Natural killer cell (primary cell): ENCODE measurements at regions not wholly inside any gene's neighbourhood (a gene's known extent, or its start where the extent isn't known, plus 50 kb on each side); places are given as distances from the start of the nearest gene placed in this dataset.

ENCODE experiments used
- ATAC-seq, 3 donors: fragments of 150-1000 bp in 2 of 3; fragments of 200-7000 bp in 1 of 3; cut with Tn5 transposase; 1 replicate in 1 of 3; 2 replicates in 2 of 3; pipeline ENCODE4 v1.10.0; 2021; ENCODE audit warnings: mild to moderate bottlenecking in 2 of 3, moderate library complexity in 2 of 3
- DNase-seq, 2 donors: peaks; one replicate each; pipeline versions ENCODE4 v3.0.0 to v3.0.0-alpha.2; 2013 to 2021; ENCODE audit warnings: mixed read lengths in 1 of 2
- H3K27ac ChIP-seq: one replicate; pipeline ENCODE4 v1.5.1; 2013; ENCODE audit warnings: mild to moderate bottlenecking, low read length
- H3K27me3 ChIP-seq: one replicate; pipeline ENCODE4 v1.6.1; 2013; ENCODE audit warnings: low read length; ENCODE audit not compliant: control insufficient read depth, insufficient read depth
- H3K36me3 ChIP-seq: one replicate; pipeline ENCODE4 v1.6.1; 2013; ENCODE audit warnings: low read length; ENCODE audit not compliant: control insufficient read depth, insufficient read depth
- H3K4me1 ChIP-seq: one replicate; pipeline ENCODE4 v1.6.1; 2013; ENCODE audit warnings: low read length; ENCODE audit not compliant: control insufficient read depth, insufficient read depth
- H3K4me3 ChIP-seq: one replicate; pipeline ENCODE4 v1.5.1; 2013; ENCODE audit warnings: low read length
- H3K9me3 ChIP-seq: one replicate; pipeline ENCODE4 v1.6.1; 2013; ENCODE audit warnings: low read length; ENCODE audit not compliant: control insufficient read depth, insufficient read depth
- H3K27ac Mint-ChIP-seq, 2 donors: one replicate each; pipeline ENCODE4 v1.8.0; 2022; ENCODE audit warnings: mild to moderate bottlenecking in 2 of 2, mixed read lengths in 2 of 2, moderate library complexity in 1 of 2
- H3K27me3 Mint-ChIP-seq, 2 donors: one replicate each; pipeline ENCODE4 v1.8.0; 2022; ENCODE audit warnings: low read depth in 2 of 2, mixed read lengths in 2 of 2
- H3K36me3 Mint-ChIP-seq: one replicate; pipeline ENCODE4 v1.8.0; 2022; ENCODE audit warnings: mixed read lengths
- H3K4me1 Mint-ChIP-seq, 2 donors: one replicate each; pipeline ENCODE4 v1.8.0; 2022; ENCODE audit warnings: mixed read lengths in 2 of 2
- H3K4me3 Mint-ChIP-seq: one replicate; pipeline ENCODE4 v1.8.0; 2022; ENCODE audit warnings: mild to moderate bottlenecking, moderate library complexity, mixed read lengths
- H3K9me3 Mint-ChIP-seq, 2 donors: one replicate each; pipeline ENCODE4 v1.8.0; 2022; ENCODE audit warnings: mixed read lengths in 2 of 2
- WGBS: methylation state at CpG from one replicate; pipeline ENCODE4 v1.1.7; 2013; ENCODE audit warnings: missing lambda C conversion rate; ENCODE audit not compliant: insufficient coverage; 5-methylcytosine and 5-hydroxymethylcytosine counted together
- intact Hi-C: fragments of 100-400 bp; cut with micrococcal nuclease; formaldehyde crosslinking; loops from one replicate; pipeline ENCODE4 v1.14.2; 2022
- TF ChIP-seq, protein P1 (sequence below): fragments of 200-600 bp; IDR thresholded peaks from one replicate; pipeline ENCODE4 v1.8.0; 2022; ENCODE audit warnings: antibody characterized with exemption

- TF ChIP-seq, protein P1, sequence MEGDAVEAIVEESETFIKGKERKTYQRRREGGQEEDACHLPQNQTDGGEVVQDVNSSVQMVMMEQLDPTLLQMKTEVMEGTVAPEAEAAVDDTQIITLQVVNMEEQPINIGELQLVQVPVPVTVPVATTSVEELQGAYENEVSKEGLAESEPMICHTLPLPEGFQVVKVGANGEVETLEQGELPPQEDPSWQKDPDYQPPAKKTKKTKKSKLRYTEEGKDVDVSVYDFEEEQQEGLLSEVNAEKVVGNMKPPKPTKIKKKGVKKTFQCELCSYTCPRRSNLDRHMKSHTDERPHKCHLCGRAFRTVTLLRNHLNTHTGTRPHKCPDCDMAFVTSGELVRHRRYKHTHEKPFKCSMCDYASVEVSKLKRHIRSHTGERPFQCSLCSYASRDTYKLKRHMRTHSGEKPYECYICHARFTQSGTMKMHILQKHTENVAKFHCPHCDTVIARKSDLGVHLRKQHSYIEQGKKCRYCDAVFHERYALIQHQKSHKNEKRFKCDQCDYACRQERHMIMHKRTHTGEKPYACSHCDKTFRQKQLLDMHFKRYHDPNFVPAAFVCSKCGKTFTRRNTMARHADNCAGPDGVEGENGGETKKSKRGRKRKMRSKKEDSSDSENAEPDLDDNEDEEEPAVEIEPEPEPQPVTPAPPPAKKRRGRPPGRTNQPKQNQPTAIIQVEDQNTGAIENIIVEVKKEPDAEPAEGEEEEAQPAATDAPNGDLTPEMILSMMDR, result no peak
- H3K4me1 Mint-ChIP-seq, result no peaks in the 10 kb centered on the region
- 85% methylated on average over 3 of the region's 3 CpGs for WGBS
- peaks cover 3 to 13% of the 10 kb centered on the region in 2 donors for H3K9me3 Mint-ChIP-seq
- ATAC-seq (no peak), DNase-seq (no peak)
- Histone ChIP-seq H3K4me1 (no peaks in the 10 kb centered on the region), H3K9me3 (no peaks in the 10 kb centered on the region), H3K27me3 (no peaks in the 10 kb centered on the region), H3K36me3 (no peaks in the 10 kb centered on the region), H3K4me3 (no peak overlapping the region), H3K27ac (no peak overlapping the region)
- no peaks in the 10 kb centered on the region for H3K36me3 Mint-ChIP-seq
- intact Hi-C loops, result no loop called here
- no peaks in the 10 kb centered on the region for H3K27me3 Mint-ChIP-seq
- no peak overlapping the region for H3K4me3 Mint-ChIP-seq
- H3K27ac Mint-ChIP-seq, result no peak overlapping the region
Measured at GRCh38 chr3:116785226-116785625, 75.6 kb downstream of the TUSC7 start.

DNA sequence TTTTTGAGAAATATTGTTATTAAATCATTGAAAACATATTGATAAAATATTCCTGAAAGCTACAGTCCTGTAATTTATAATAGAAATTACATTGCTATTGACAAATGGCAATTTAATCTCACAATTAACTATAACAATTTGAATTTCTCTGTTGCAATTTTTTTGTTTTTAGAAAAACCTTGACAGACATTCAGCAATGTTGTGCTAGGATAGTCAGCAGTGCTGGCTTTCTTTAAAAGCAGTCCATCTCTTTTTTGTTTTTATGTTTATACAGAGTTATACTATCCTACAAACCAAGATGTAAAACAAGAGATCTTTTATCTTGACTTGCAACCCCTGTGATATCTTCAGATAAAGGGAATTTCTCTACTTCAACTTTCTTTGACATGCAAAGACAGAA is 93.1 kb downstream of the TUSC7 start:
- Histone ChIP-seq H3K27me3 (no peaks in the 10 kb centered on the region), H3K36me3 (no peaks in the 10 kb centered on the region), H3K27ac (no peak overlapping the region), H3K4me1 (no peaks in the 10 kb centered on the region), H3K9me3 (no peaks in the 10 kb centered on the region), H3K4me3 (no peak overlapping the region)
- ATAC-seq (no peak), DNase-seq (no peak)
- Mint-ChIP-seq H3K4me3 (no peak overlapping the region), H3K9me3 (peaks cover 8 to 16% of the 10 kb centered on the region in 2 donors), H3K4me1 (no peaks in the 10 kb centered on the region), H3K27me3 (no peaks in the 10 kb centered on the region), H3K36me3 (no peaks in the 10 kb centered on the region), H3K27ac (no peak overlapping the region)
- TF ChIP-seq, protein P1, result no peak
- intact Hi-C loops, result no loop called here

DNA sequence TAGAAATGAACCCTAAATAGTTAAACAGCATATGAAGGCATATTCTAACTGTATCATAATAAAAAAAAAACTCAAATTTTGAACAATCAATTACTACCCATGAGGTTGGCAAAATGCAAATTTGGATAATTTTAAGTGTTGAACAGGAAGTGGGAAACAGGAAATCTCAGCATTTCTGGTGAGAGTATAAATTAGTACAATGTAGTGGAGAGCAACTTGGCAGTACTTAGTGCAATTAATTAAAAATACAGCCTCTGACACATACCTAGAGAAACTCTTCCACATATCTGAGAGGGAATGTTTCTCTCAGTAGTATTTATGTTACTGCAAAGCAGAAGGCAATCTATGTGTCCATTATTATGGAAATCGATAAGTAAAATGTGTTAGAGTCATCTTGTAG is 96.8 kb downstream of the TUSC7 start:
- H3K27me3 ChIP-seq, result no peaks in the 10 kb centered on the region
- DNase-seq (no peak), ATAC-seq (no peak)
- no peaks in the 10 kb centered on the region for H3K4me1 ChIP-seq
- Mint-ChIP-seq H3K9me3 (peaks cover 13 to 14% of the 10 kb centered on the region in 2 donors), H3K4me3 (no peak overlapping the region), H3K27me3 (no peaks in the 10 kb centered on the region), H3K4me1 (no peaks in the 10 kb centered on the region), H3K27ac (no peak overlapping the region), H3K36me3 (no peaks in the 10 kb centered on the region)
- no peak overlapping the region for H3K4me3 ChIP-seq
- no CpG with 5 or more reads among the region's 1 CpG for WGBS
- H3K27ac ChIP-seq, result no peak overlapping the region
- intact Hi-C loops, result no loop called here
- H3K9me3 ChIP-seq, result no peaks in the 10 kb centered on the region
- no peaks in the 10 kb centered on the region for H3K36me3 ChIP-seq
- TF ChIP-seq, protein P1, result no peak

GRCh38 chr3:116808725-116809124 is 99.1 kb downstream of the TUSC7 start:
- Mint-ChIP-seq H3K4me1 (no peaks in the 10 kb centered on the region), H3K9me3 (peaks cover 10 to 13% of the 10 kb centered on the region in 2 donors)

More at GRCh38 chr3:116808725-116809124, 99.1 kb downstream of the TUSC7 start:
- TF ChIP-seq, protein P1, result no peak
- Histone ChIP-seq H3K36me3 (no peaks in the 10 kb centered on the region), H3K9me3 (no peaks in the 10 kb centered on the region), H3K27ac (no peak overlapping the region), H3K27me3 (no peaks in the 10 kb centered on the region), H3K4me3 (no peak overlapping the region), H3K4me1 (no peaks in the 10 kb centered on the region)
- Mint-ChIP-seq H3K36me3 (no peaks in the 10 kb centered on the region), H3K27ac (no peak overlapping the region), H3K27me3 (no peaks in the 10 kb centered on the region), H3K4me3 (no peak overlapping the region)
- 94% methylated on average over 1 of the region's 1 CpG for WGBS
- intact Hi-C loops, result no loop called here
- ATAC-seq (no peak), DNase-seq (no peak)
